Colonic mucosa (tissue), 4 donors: ENCODE measurements at regions not wholly inside any gene's neighbourhood (a gene's known extent, or its start where the extent isn't known, plus 50 kb on each side); places are given as distances from the start of the nearest gene placed in this dataset.

Experiments used
- DNase-seq: peaks from one replicate; pipeline ENCODE4 v3.0.0-alpha.2; 2020
- H3K27ac ChIP-seq: fragments of 200-600 bp; one replicate; pipeline ENCODE4 v1.8.0; 2021
- H3K27me3 ChIP-seq: fragments of 200-600 bp; one replicate; pipeline ENCODE4 v1.8.0; 2021
- H3K36me3 ChIP-seq: fragments of 200-600 bp; one replicate; pipeline ENCODE4 v1.8.0; 2021
- H3K4me1 ChIP-seq: fragments of 200-600 bp; one replicate; pipeline ENCODE4 v1.8.0; 2021; ENCODE audit warnings: mild to moderate bottlenecking
- H3K4me3 ChIP-seq: fragments of 200-600 bp; one replicate; pipeline ENCODE4 v1.8.0; 2021
- H3K9ac ChIP-seq, 2 donors: one replicate each; pipeline ENCODE4 v1.7.0; 2013; ENCODE audit warnings: control low read depth in 2 of 2, low read depth in 2 of 2, low read length in 2 of 2
- H3K9me3 ChIP-seq: fragments of 200-600 bp; one replicate; pipeline ENCODE4 v1.8.0; 2021
- CTCF ChIP-seq: fragments of 200-600 bp; IDR thresholded peaks from one replicate; pipeline ENCODE4 v1.8.0; 2022; ENCODE audit warnings: antibody characterized with exemption, mild to moderate bottlenecking
- intact Hi-C: fragments of 100-400 bp; cut with DNase I; formaldehyde crosslinking; loops from one replicate; pipeline ENCODE4 v1.14.1; 2022
- donor health status: healthy.
- donor health status: DM: no; HTN: no; CAD: no.
- donor health status: DM: no; HTN: no; CAD: no.

- no peak overlapping the region for H3K9ac ChIP-seq
- no peaks in the 10 kb centered on the region for H3K27me3 ChIP-seq
- intact Hi-C loops, result no loop called here
Measured at GRCh38 chr2:64222351-64222750, 78.1 kb upstream of the PELI1 start.

GRCh38 chr2:64223055-64223454 lies 78.8 kb upstream of the PELI1 start:
- H3K36me3 ChIP-seq, result no peaks in the 10 kb centered on the region
- H3K9ac ChIP-seq, result no peak overlapping the region
- no peaks in the 10 kb centered on the region for H3K9me3 ChIP-seq
- H3K27me3 ChIP-seq, result no peaks in the 10 kb centered on the region
- no peak overlapping the region for H3K27ac ChIP-seq
- DNase-seq, result no peak
- intact Hi-C loops, result no loop called here
- no peak overlapping the region for H3K4me3 ChIP-seq
- no peak for TF ChIP-seq CTCF
- no peaks in the 10 kb centered on the region for H3K4me1 ChIP-seq

More at GRCh38 chr2:64222351-64222750, 78.1 kb upstream of the PELI1 start:
- Histone ChIP-seq H3K4me1 (no peaks in the 10 kb centered on the region), H3K36me3 (no peaks in the 10 kb centered on the region), H3K4me3 (no peak overlapping the region), H3K27ac (no peak overlapping the region), H3K9me3 (no peaks in the 10 kb centered on the region)
- DNase-seq, result no peak
- TF ChIP-seq CTCF, result no peak

GRCh38 chr2:64225491-64225890 lies 81.3 kb upstream of the PELI1 start:
- TF ChIP-seq CTCF, result no peak
- intact Hi-C loops, result no loop called here

GRCh38 chr2:64226611-64227010 lies 82.4 kb upstream of the PELI1 start:
- H3K36me3 ChIP-seq, result no peaks in the 10 kb centered on the region
- no peak overlapping the region for H3K9ac ChIP-seq
- TF ChIP-seq CTCF, result no peak
- DNase-seq, result no peak
- intact Hi-C loops, result no loop called here
- H3K4me1 ChIP-seq, result no peaks in the 10 kb centered on the region
- no peaks in the 10 kb centered on the region for H3K9me3 ChIP-seq
- no peak overlapping the region for H3K4me3 ChIP-seq
- no peak overlapping the region for H3K27ac ChIP-seq
- no peaks in the 10 kb centered on the region for H3K27me3 ChIP-seq

More at GRCh38 chr2:64225491-64225890, 81.3 kb upstream of the PELI1 start:
- Histone ChIP-seq H3K36me3 (no peaks in the 10 kb centered on the region), H3K9ac (no peak overlapping the region), H3K27me3 (no peaks in the 10 kb centered on the region), H3K4me3 (no peak overlapping the region), H3K9me3 (no peaks in the 10 kb centered on the region), H3K4me1 (no peaks in the 10 kb centered on the region), H3K27ac (no peak overlapping the region)
- DNase-seq, result no peak

GRCh38 chr2:64227603-64228125 lies 83.4 kb upstream of the PELI1 start:
- H3K27me3 ChIP-seq, result no peaks in the 10 kb centered on the region
- no peaks in the 10 kb centered on the region for H3K4me1 ChIP-seq
- DNase-seq, result no peak
- H3K9me3 ChIP-seq, result no peaks in the 10 kb centered on the region
- peak overlapping the region; percentile 43 for H3K4me3 ChIP-seq
- peak overlapping the region; percentile 45 for H3K27ac ChIP-seq
- no peak for TF ChIP-seq CTCF
- H3K36me3 ChIP-seq, result no peaks in the 10 kb centered on the region
- intact Hi-C loops, result no loop called here
- H3K9ac ChIP-seq, result peak overlapping the region; percentile 28 to 71
